Vagina (tissue), 2 donors: ENCODE measurements at regions not wholly inside any gene's neighbourhood (a gene's known extent, or its start where the extent isn't known, plus 50 kb on each side); places are given as distances from the start of the nearest gene placed in this dataset.

Source experiments
- CTCF ChIP-seq, 3 experiments: fragments of 450-650 bp in 2 of 3; fragments of 200-600 bp in 1 of 3; sonication (generic) in 1 of 3; IDR thresholded peaks; one replicate each; pipeline ENCODE4 v1.5.1; 2017 to 2019; ENCODE audit warnings: antibody characterized with exemption in 3 of 3, mild to moderate bottlenecking in 2 of 3, moderate library complexity in 2 of 3
- POLR2A ChIP-seq, 2 donors: fragments of 450-650 bp; IDR thresholded peaks; one replicate each; pipeline ENCODE4 v1.6.1; 2017; ENCODE audit warnings: antibody characterized with exemption in 2 of 2, mild to moderate bottlenecking in 2 of 2, moderate library complexity in 2 of 2
- POLR2AphosphoS5 ChIP-seq, 2 donors: sonication (generic); formaldehyde crosslinking; IDR thresholded peaks; one replicate each; pipeline ENCODE4 v1.9.0; 2017; ENCODE audit warnings: antibody characterized with exemption in 2 of 2, mild to moderate bottlenecking in 2 of 2, low read depth in 1 of 2; ENCODE audit not compliant: insufficient read depth in 1 of 2

- TF ChIP-seq CTCF (IDR thresholded peaks at IDR 0.05): no peak
- no peak for TF ChIP-seq POLR2A (IDR thresholded peaks at IDR 0.05)
- no peak for TF ChIP-seq POLR2AphosphoS5 (IDR thresholded peaks at IDR 0.05; ENCODE audit: insufficient read depth in 1 of 2, low read depth in 1 of 2)
Observed at GRCh38 chr4:18435781-18436180, 414.2 kb upstream of the LCORL start.
